IMR-90 (cell line): ENCODE measurements at regions not wholly inside any gene's neighbourhood (a gene's known extent, or its start where the extent isn't known, plus 50 kb on each side); places are given as distances from the start of the nearest gene placed in this dataset.
A peak's percentile ranks its signal among the peaks of the same experiment; 100 is the strongest.

Experiments
- ATAC-seq: fragments of 200-7000 bp; cut with Tn5 transposase; 2 replicates; pipeline ENCODE4 v1.9.1; 2020; ENCODE audit warnings: low read depth, mild to moderate bottlenecking, moderate library complexity
- BruUV-seq: library from RNA; stranded (reverse); fragments of 400-500 nt; replicated peaks from 2 replicates; lab custom pipeline; 2021; lab: Mats Ljungman, UMichigan
- CTCF ChIA-PET: fragments of 300-600 bp; formaldehyde crosslinking; extraction: SDS; loops from one replicate; lab custom pipeline; 2021; ENCODE audit warnings: antibody characterized with exemption; lab: Yijun Ruan, JAX
- POLR2A ChIA-PET: fragments of 300-600 bp; sonication (Branson Sonifier 250); formaldehyde crosslinking; loops from one replicate; lab custom pipeline; 2022; ENCODE audit warnings: antibody characterized with exemption; ENCODE audit not compliant: unreplicated experiment; lab: Charles Lee
- DNase-seq: peaks from one replicate; pipeline ENCODE4 v3.0.0; 2013
- H2AFZ ChIP-seq: replicated peaks from 2 replicates; pipeline ENCODE3; 2013; ENCODE audit warnings: low read length, mild to moderate bottlenecking; ENCODE audit not compliant: poor library complexity
- H2AK5ac ChIP-seq: 2 replicates; pipeline ENCODE4 v1.6.1; 2013; ENCODE audit warnings: low read depth, low read length, inconsistent platforms
- H2AK9ac ChIP-seq: replicated peaks from 2 replicates; pipeline ENCODE3; 2013; ENCODE audit warnings: mild to moderate bottlenecking, low read depth, low read length, moderate library complexity; ENCODE audit not compliant: poor library complexity
- H2BK120ac ChIP-seq: 2 replicates; pipeline ENCODE4 v1.6.1; 2013; ENCODE audit warnings: low read depth, low read length, inconsistent platforms
- H2BK15ac ChIP-seq: 3 replicates; pipeline ENCODE4 v1.6.1; 2013; ENCODE audit warnings: low read depth, low read length, inconsistent platforms
- H2BK20ac ChIP-seq: 2 replicates; pipeline ENCODE4 v1.6.1; 2013; ENCODE audit warnings: low read depth, mild to moderate bottlenecking, inconsistent platforms, low read length, moderate library complexity
- H2BK5ac ChIP-seq: 2 replicates; pipeline ENCODE4 v1.6.1; 2013; ENCODE audit warnings: mild to moderate bottlenecking, low read depth, low read length, inconsistent platforms; ENCODE audit not compliant: poor library complexity, severe bottlenecking
- H3K14ac ChIP-seq: replicated peaks from 2 replicates; pipeline ENCODE4 v1.6.1; 2013; ENCODE audit warnings: low read depth, low read length, inconsistent platforms
- H3K18ac ChIP-seq: 2 replicates; pipeline ENCODE4 v1.6.1; 2013; ENCODE audit warnings: low read depth, low read length, control low read depth
- H3K23ac ChIP-seq: 2 replicates; pipeline ENCODE4 v1.6.1; 2013; ENCODE audit warnings: low read depth, low read length, inconsistent platforms
- H3K27ac ChIP-seq: 2 replicates; pipeline ENCODE4 v1.5.1; 2013; ENCODE audit warnings: mild to moderate bottlenecking, control low read depth, low read length; ENCODE audit not compliant: insufficient read depth
- H3K27me3 ChIP-seq: 2 replicates; pipeline ENCODE4 v1.6.1; 2013; ENCODE audit warnings: low read length; ENCODE audit not compliant: control insufficient read depth, insufficient read depth
- H3K36me3 ChIP-seq: 2 replicates; pipeline ENCODE4 v1.6.1; 2013; ENCODE audit warnings: low read length, mixed read lengths; ENCODE audit not compliant: control insufficient read depth, insufficient read depth
- H3K4ac ChIP-seq: 2 replicates; pipeline ENCODE4 v1.6.1; 2013; ENCODE audit warnings: low read depth, low read length, inconsistent platforms
- H3K4me1 ChIP-seq: 2 replicates; pipeline ENCODE4 v1.6.1; 2013; ENCODE audit warnings: low read length, mixed read lengths; ENCODE audit not compliant: control insufficient read depth, insufficient read depth
- H3K4me2 ChIP-seq: 2 replicates; pipeline ENCODE4 v1.6.1; 2013; ENCODE audit warnings: low read depth, mild to moderate bottlenecking, control low read depth, low read length, moderate library complexity
- H3K4me3 ChIP-seq: 2 replicates; pipeline ENCODE4 v1.5.1; 2013; ENCODE audit warnings: low read depth, mild to moderate bottlenecking, control low read depth, low read length, moderate library complexity; ENCODE audit not compliant: insufficient read depth
- H3K56ac ChIP-seq: 2 replicates; pipeline ENCODE4 v1.6.1; 2013; ENCODE audit warnings: low read length, inconsistent platforms; ENCODE audit not compliant: insufficient read depth; ENCODE audit errors: extremely low read depth
- H3K79me1 ChIP-seq, 2 experiments: 2 replicates each; pipeline ENCODE4 v1.6.1; 2013; ENCODE audit warnings: low read length in 2 of 2, inconsistent platforms in 1 of 2, low read depth in 1 of 2
- H3K9ac ChIP-seq: 2 replicates; pipeline ENCODE4 v1.6.1; 2013; ENCODE audit warnings: low read depth, low read length, control low read depth
- H3K9me1 ChIP-seq: 2 replicates; pipeline ENCODE4 v1.6.1; 2013; ENCODE audit warnings: low read length, inconsistent platforms; ENCODE audit not compliant: insufficient read depth
- H3K9me3 ChIP-seq: 2 replicates; pipeline ENCODE4 v1.6.1; 2013; ENCODE audit warnings: low read length; ENCODE audit not compliant: control insufficient read depth, insufficient read depth
- H4K20me1 ChIP-seq: 2 replicates; pipeline ENCODE4 v1.6.1; 2013; ENCODE audit warnings: low read length, inconsistent platforms; ENCODE audit not compliant: insufficient read depth
- H4K5ac ChIP-seq: 2 replicates; pipeline ENCODE4 v1.6.1; 2013; ENCODE audit warnings: mild to moderate bottlenecking, low read depth, low read length, control low read depth
- H4K8ac ChIP-seq, 2 experiments: 2 replicates each; pipeline ENCODE4 v1.6.1; 2013; ENCODE audit warnings: low read depth in 2 of 2, low read length in 2 of 2, control low read depth in 1 of 2, inconsistent platforms in 1 of 2
- H4K91ac ChIP-seq: 2 replicates; pipeline ENCODE4 v1.6.1; 2013; ENCODE audit warnings: low read depth, low read length, inconsistent platforms; ENCODE audit not compliant: insufficient read depth
- BHLHE40 ChIP-seq: fragments of 150-350 bp; IDR thresholded peaks from 2 replicates; pipeline ENCODE4 v1.6.1; 2016; ENCODE audit warnings: mild to moderate bottlenecking, low read depth, low read length
- CEBPB ChIP-seq: IDR thresholded peaks from 2 replicates; pipeline ENCODE4 v1.6.1; 2012; ENCODE audit warnings: low read depth, low read length, improper control_type of control experiment
- CHD1 ChIP-seq: IDR thresholded peaks from 2 replicates; pipeline ENCODE4 v1.6.1; 2012; ENCODE audit warnings: low read depth, low read length, improper control_type of control experiment
- FOS ChIP-seq: fragments of 150-350 bp; IDR thresholded peaks from 2 replicates; pipeline ENCODE4 v1.6.1; 2016; ENCODE audit warnings: low read depth, low read length
- MAFK ChIP-seq: IDR thresholded peaks from 2 replicates; pipeline ENCODE4 v1.6.1; 2012; ENCODE audit warnings: low read depth, low read length, improper control_type of control experiment
- MAZ ChIP-seq: IDR thresholded peaks from 2 replicates; pipeline ENCODE4 v1.6.1; 2012; ENCODE audit warnings: low read depth, mild to moderate bottlenecking, low read length, improper control_type of control experiment, moderate library complexity, borderline replicate concordance
- MXI1 ChIP-seq: IDR thresholded peaks from 2 replicates; pipeline ENCODE4 v1.6.1; 2012; ENCODE audit warnings: low read depth, mild to moderate bottlenecking, low read length, moderate library complexity, borderline replicate concordance
- NFE2L2 ChIP-seq: fragments of 150-350 bp; IDR thresholded peaks from 2 replicates; pipeline ENCODE4 v1.6.1; 2016; ENCODE audit warnings: low read depth, mild to moderate bottlenecking, low read length
- POLR2A ChIP-seq: IDR thresholded peaks from 2 replicates; pipeline ENCODE4 v1.6.1; 2012; ENCODE audit warnings: mild to moderate bottlenecking, low read depth, low read length
- RAD21 ChIP-seq: IDR thresholded peaks from 2 replicates; pipeline ENCODE4 v1.6.1; 2012; ENCODE audit warnings: low read length, improper control_type of control experiment
- RCOR1 ChIP-seq: IDR thresholded peaks from 2 replicates; pipeline ENCODE4 v1.6.1; 2012; ENCODE audit warnings: mild to moderate bottlenecking, low read length, improper control_type of control experiment; ENCODE audit not compliant: insufficient replicate concordance
- RFX5 ChIP-seq: IDR thresholded peaks from 2 replicates; pipeline ENCODE4 v1.8.0; 2012; ENCODE audit warnings: low read depth, mild to moderate bottlenecking, low read length, moderate library complexity
- SMC3 ChIP-seq: fragments of 150-350 bp; IDR thresholded peaks from 2 replicates; pipeline ENCODE4 v1.6.1; 2016; ENCODE audit warnings: low read depth, mild to moderate bottlenecking, antibody characterized with exemption, low read length, moderate library complexity
- WGBS, 2 experiments: methylation state at CpG; one replicate each; pipeline versions ENCODE4 v1.1.5 to v1.1.7; 2013; ENCODE audit warnings: missing lambda C conversion rate in 2 of 2; ENCODE audit not compliant: insufficient read length in 1 of 2; ENCODE audit errors: extremely low coverage in 2 of 2; 5-methylcytosine and 5-hydroxymethylcytosine counted together
- dilution Hi-C: fragments of 300-500 bp; cut with HindIII; formaldehyde crosslinking; loops from one replicate; pipeline ENCODE4 v1.14.3; 2018; ENCODE audit warnings: low sequenced_read_pairs; ENCODE audit not compliant: unreplicated experiment
- in situ Hi-C: fragments of 300-500 bp; cut with MboI; formaldehyde crosslinking; loops from 3 replicates; pipeline ENCODE4 v1.14.3; 2019; ENCODE audit warnings: low sequenced_read_pairs, inconsistent platforms, mixed read lengths
- intact Hi-C: fragments of 100-400 bp; cut with micrococcal nuclease; formaldehyde crosslinking; loops from 2 replicates; pipeline ENCODE4 v1.10.0; 2022
- TF ChIP-seq, protein P1 (sequence below): conservative IDR thresholded peaks from 2 replicates; pipeline ENCODE4 v1.5.1; 2012; ENCODE audit warnings: mild to moderate bottlenecking, low read depth, low read length, improper control_type of control experiment
- TF ChIP-seq, protein P2 (sequence below): fragments of 150-350 bp; IDR thresholded peaks from 2 replicates; pipeline ENCODE4 v1.6.1; 2016; ENCODE audit warnings: low read depth, mild to moderate bottlenecking, low read length, moderate library complexity, borderline replicate concordance
- TF ChIP-seq, protein P3 (sequence below): fragments of 150-350 bp; IDR thresholded peaks from 2 replicates; pipeline ENCODE4 v1.6.1; 2017; ENCODE audit warnings: mild to moderate bottlenecking, antibody characterized with exemption, low read length, low read depth

DNA sequence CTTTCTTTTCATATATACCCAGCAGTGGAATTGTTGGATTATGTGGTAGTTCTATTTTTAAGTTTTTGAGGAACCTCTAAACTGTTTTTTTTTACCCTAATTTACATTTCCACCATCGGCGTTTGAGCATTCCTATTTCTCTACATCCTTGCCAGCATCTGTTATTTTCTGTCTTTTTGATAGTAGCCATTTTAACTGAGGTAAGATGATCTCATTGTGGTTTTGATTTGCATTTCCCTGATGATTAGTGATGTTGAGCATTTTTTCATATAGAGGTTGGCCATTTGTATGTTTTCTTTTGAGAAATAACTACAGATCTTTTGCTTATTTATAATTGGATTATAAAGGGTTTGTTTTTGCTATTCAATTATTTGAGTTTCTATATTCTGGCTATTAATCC is 71.7 kb upstream of the TNC start:
- ChIA-PET POLR2A (no interaction called here), CTCF (no interaction called here)
- in situ Hi-C loops = no loop called here
- Histone ChIP-seq H3K4me2 (no peak overlapping the region), H2BK5ac (no peak overlapping the region), H3K9me3 (peaks cover 3% of the 10 kb centered on the region; the same call in 1 of the 2 replicates), H3K27ac (no peak overlapping the region), H2AK9ac (no peak overlapping the region), H2AK5ac (no peak overlapping the region), H3K27me3 (no peaks in the 10 kb centered on the region), H3K18ac (no peak overlapping the region), H3K79me1 (no peaks in the 10 kb centered on the region), H3K36me3 (no peaks in the 10 kb centered on the region), H4K91ac (no peak overlapping the region), H3K4me1 (no peaks in the 10 kb centered on the region), H4K5ac (no peak overlapping the region), H3K56ac (no peak overlapping the region), H2BK20ac (no peak overlapping the region), H3K4me3 (no peak overlapping the region), H2BK120ac (no peak overlapping the region), H3K14ac (no peak overlapping the region), H3K23ac (no peak overlapping the region), H2BK15ac (no peak overlapping the region), H4K20me1 (no peaks in the 10 kb centered on the region), H3K4ac (no peak overlapping the region), H3K9me1 (no peaks in the 10 kb centered on the region), H2AFZ (no peak overlapping the region), H3K9ac (no peak overlapping the region), H4K8ac (no peak overlapping the region)
- DNase-seq (peak; percentile 45), ATAC-seq (no peak)
- TF ChIP-seq MXI1 (no peak), RFX5 (no peak), CHD1 (no peak), CEBPB (no peak), FOS (no peak), SMC3 (no peak), BHLHE40 (no peak), POLR2A (no peak), RCOR1 (no peak), NFE2L2 (no peak), MAFK (no peak), RAD21 (no peak), MAZ (no peak)
- TF ChIP-seq, protein P1, sequence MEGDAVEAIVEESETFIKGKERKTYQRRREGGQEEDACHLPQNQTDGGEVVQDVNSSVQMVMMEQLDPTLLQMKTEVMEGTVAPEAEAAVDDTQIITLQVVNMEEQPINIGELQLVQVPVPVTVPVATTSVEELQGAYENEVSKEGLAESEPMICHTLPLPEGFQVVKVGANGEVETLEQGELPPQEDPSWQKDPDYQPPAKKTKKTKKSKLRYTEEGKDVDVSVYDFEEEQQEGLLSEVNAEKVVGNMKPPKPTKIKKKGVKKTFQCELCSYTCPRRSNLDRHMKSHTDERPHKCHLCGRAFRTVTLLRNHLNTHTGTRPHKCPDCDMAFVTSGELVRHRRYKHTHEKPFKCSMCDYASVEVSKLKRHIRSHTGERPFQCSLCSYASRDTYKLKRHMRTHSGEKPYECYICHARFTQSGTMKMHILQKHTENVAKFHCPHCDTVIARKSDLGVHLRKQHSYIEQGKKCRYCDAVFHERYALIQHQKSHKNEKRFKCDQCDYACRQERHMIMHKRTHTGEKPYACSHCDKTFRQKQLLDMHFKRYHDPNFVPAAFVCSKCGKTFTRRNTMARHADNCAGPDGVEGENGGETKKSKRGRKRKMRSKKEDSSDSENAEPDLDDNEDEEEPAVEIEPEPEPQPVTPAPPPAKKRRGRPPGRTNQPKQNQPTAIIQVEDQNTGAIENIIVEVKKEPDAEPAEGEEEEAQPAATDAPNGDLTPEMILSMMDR = no peak
- TF ChIP-seq, protein P2, sequence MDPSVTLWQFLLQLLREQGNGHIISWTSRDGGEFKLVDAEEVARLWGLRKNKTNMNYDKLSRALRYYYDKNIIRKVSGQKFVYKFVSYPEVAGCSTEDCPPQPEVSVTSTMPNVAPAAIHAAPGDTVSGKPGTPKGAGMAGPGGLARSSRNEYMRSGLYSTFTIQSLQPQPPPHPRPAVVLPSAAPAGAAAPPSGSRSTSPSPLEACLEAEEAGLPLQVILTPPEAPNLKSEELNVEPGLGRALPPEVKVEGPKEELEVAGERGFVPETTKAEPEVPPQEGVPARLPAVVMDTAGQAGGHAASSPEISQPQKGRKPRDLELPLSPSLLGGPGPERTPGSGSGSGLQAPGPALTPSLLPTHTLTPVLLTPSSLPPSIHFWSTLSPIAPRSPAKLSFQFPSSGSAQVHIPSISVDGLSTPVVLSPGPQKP = no peak
- TF ChIP-seq, protein P3, sequence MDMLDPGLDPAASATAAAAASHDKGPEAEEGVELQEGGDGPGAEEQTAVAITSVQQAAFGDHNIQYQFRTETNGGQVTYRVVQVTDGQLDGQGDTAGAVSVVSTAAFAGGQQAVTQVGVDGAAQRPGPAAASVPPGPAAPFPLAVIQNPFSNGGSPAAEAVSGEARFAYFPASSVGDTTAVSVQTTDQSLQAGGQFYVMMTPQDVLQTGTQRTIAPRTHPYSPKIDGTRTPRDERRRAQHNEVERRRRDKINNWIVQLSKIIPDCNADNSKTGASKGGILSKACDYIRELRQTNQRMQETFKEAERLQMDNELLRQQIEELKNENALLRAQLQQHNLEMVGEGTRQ = no peak
- BruUV-seq = no TSS peak
- WGBS, 2 experiments = no CpG with 5 or more reads among the region's 2 CpGs
- dilution Hi-C loops = no loop called here
- intact Hi-C loops = no loop called here
